Glutamatergic neuron (in vitro differentiated cells): ENCODE measurements at regions not wholly inside any gene's neighbourhood (a gene's known extent, or its start where the extent isn't known, plus 50 kb on each side); places are given as distances from the start of the nearest gene placed in this dataset.

Experiments
- DNase-seq: peaks from one replicate; pipeline ENCODE4 v3.0.0; 2022
- H3K27ac Mint-ChIP-seq: one replicate; pipeline ENCODE4 v1.8.0; 2020; ENCODE audit warnings: mild to moderate bottlenecking, mixed read lengths, inconsistent platforms; ENCODE audit not compliant: unreplicated experiment
- H3K27me3 Mint-ChIP-seq: one replicate; pipeline ENCODE4 v1.8.0; 2020; ENCODE audit warnings: mild to moderate bottlenecking, moderate library complexity, mixed read lengths, inconsistent platforms; ENCODE audit not compliant: unreplicated experiment
- H3K36me3 Mint-ChIP-seq: one replicate; pipeline ENCODE4 v1.8.0; 2020; ENCODE audit warnings: mild to moderate bottlenecking, mixed read lengths, inconsistent platforms; ENCODE audit not compliant: unreplicated experiment
- H3K4me1 Mint-ChIP-seq: one replicate; pipeline ENCODE4 v1.8.0; 2020; ENCODE audit warnings: mild to moderate bottlenecking, low read depth, mixed read lengths, inconsistent platforms; ENCODE audit not compliant: unreplicated experiment
- H3K4me3 Mint-ChIP-seq: one replicate; pipeline ENCODE4 v1.8.0; 2020; ENCODE audit warnings: mild to moderate bottlenecking, mixed read lengths, inconsistent platforms; ENCODE audit not compliant: unreplicated experiment
- H3K9me3 Mint-ChIP-seq: one replicate; pipeline ENCODE4 v1.8.0; 2020; ENCODE audit warnings: mild to moderate bottlenecking, moderate library complexity, mixed read lengths, inconsistent platforms; ENCODE audit not compliant: unreplicated experiment
- TF ChIP-seq, protein P1 (sequence below): fragments of 200-600 bp; sonication (generic); IDR thresholded peaks from one replicate; pipeline ENCODE4 v1.5.0; 2021; ENCODE audit not compliant: partially characterized antibody, unreplicated experiment

DNA sequence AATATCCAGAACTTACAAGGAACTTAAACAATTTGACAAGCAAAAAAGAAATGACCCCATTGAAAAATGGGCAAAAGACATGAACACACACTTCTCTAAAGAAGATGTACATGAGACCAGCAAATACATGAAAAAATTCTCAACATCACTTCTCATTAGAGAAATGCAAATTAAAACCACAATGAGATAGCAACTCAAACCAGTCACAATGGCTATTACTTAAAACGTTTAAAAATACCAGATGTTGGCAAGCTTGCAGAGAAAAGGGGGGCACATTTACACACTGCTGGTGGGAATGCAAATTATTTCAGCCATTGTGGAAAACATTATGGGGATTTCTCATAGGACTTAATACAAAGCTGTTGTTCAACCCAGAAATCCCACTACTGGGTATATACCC lies 1634.0 kb downstream of the NCAM2 start:
- H3K27me3 Mint-ChIP-seq, result no peaks in the 10 kb centered on the region
- H3K36me3 Mint-ChIP-seq, result no peaks in the 10 kb centered on the region
- TF ChIP-seq, protein P1, sequence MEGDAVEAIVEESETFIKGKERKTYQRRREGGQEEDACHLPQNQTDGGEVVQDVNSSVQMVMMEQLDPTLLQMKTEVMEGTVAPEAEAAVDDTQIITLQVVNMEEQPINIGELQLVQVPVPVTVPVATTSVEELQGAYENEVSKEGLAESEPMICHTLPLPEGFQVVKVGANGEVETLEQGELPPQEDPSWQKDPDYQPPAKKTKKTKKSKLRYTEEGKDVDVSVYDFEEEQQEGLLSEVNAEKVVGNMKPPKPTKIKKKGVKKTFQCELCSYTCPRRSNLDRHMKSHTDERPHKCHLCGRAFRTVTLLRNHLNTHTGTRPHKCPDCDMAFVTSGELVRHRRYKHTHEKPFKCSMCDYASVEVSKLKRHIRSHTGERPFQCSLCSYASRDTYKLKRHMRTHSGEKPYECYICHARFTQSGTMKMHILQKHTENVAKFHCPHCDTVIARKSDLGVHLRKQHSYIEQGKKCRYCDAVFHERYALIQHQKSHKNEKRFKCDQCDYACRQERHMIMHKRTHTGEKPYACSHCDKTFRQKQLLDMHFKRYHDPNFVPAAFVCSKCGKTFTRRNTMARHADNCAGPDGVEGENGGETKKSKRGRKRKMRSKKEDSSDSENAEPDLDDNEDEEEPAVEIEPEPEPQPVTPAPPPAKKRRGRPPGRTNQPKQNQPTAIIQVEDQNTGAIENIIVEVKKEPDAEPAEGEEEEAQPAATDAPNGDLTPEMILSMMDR, result no peak
- H3K4me1 Mint-ChIP-seq, result no peaks in the 10 kb centered on the region
- H3K27ac Mint-ChIP-seq, result no peak overlapping the region
- no peak overlapping the region for H3K4me3 Mint-ChIP-seq
- no peak for DNase-seq
- H3K9me3 Mint-ChIP-seq, result no peaks in the 10 kb centered on the region

DNA sequence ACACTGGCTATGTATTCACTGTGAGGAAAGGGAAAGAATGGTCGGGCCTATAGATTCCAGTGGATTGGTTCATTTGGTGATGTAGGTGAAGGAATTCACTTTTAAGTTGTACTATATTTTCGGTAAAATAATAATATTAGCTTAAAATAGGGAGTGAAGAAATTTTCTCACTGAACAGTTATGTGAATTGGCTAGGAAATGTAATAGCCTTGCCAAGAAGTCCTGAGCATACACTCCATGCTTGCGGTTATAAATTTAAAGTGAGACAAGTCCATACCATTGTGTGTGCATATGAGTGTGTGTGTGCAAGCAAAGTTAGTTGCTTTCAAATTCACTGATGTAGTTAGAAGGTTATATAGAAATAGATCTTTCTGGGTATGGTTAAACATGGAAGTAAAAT lies 1651.0 kb downstream of the NCAM2 start:
- TF ChIP-seq, protein P1, result no peak
- no peak for DNase-seq
- H3K36me3 Mint-ChIP-seq, result no peaks in the 10 kb centered on the region
- H3K27ac Mint-ChIP-seq, result no peak overlapping the region
- no peak overlapping the region for H3K4me3 Mint-ChIP-seq
- H3K9me3 Mint-ChIP-seq, result no peaks in the 10 kb centered on the region
- H3K4me1 Mint-ChIP-seq, result peaks cover 4% of the 10 kb centered on the region
- H3K27me3 Mint-ChIP-seq, result peaks cover 3% of the 10 kb centered on the region

DNA sequence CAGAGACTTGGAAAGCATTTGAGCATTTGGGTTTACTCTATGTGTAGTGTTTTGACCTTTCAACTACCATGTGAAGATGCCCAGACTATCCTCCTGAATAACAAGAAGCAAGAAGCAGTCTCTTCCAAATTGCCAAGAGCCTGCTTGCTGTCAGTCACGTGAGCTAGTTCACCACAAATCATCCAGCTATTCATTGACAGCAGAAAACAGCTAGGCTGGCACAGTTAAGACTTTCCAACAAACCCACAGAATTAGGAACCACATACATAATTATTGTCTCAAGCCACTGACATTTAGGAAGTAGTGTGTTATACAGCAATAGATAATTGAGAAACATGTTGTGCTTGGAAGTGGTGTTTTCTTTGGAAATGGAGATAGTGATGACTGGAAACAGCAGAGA lies 1652.0 kb downstream of the NCAM2 start:
- Mint-ChIP-seq H3K27me3 (peaks cover 3% of the 10 kb centered on the region), H3K36me3 (no peaks in the 10 kb centered on the region), H3K27ac (no peak overlapping the region)

DNA sequence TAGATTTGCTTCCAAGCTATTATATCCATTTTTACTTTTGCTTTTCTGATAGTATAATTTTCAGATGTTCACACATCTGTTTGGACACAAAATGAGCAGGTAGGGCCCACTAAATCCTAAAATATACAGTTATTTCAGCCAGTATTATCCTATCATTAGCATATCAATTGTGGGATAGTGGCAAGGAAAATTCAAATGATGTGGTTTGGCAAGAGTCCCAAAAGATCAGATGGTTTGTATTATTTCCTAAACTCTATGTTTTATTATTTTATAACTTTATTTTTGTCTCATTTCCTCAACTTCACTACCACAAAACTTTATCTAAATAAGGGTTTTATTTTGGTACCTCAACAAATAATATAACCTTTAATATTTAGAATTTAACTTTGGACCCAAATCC lies 1659.6 kb downstream of the NCAM2 start:
- TF ChIP-seq, protein P1, result no peak
- Mint-ChIP-seq H3K36me3 (no peaks in the 10 kb centered on the region), H3K4me1 (no peaks in the 10 kb centered on the region), H3K27me3 (no peaks in the 10 kb centered on the region), H3K27ac (no peak overlapping the region), H3K9me3 (no peaks in the 10 kb centered on the region), H3K4me3 (no peak overlapping the region)
- no peak for DNase-seq

More for the DNA sequence above, 1652.0 kb downstream of the NCAM2 start:
- TF ChIP-seq, protein P1, result no peak
- DNase-seq, result no peak
- Mint-ChIP-seq H3K4me3 (no peak overlapping the region), H3K9me3 (no peaks in the 10 kb centered on the region), H3K4me1 (no peaks in the 10 kb centered on the region)

GRCh38 chr21:22670148-22670547 lies 1671.9 kb downstream of the NCAM2 start:
- H3K4me3 Mint-ChIP-seq, result no peak overlapping the region
- TF ChIP-seq, protein P1, result no peak
- H3K27ac Mint-ChIP-seq, result no peak overlapping the region
- H3K27me3 Mint-ChIP-seq, result no peaks in the 10 kb centered on the region
- H3K9me3 Mint-ChIP-seq, result peaks cover 4% of the 10 kb centered on the region
- H3K36me3 Mint-ChIP-seq, result peaks cover 17% of the 10 kb centered on the region
- no peaks in the 10 kb centered on the region for H3K4me1 Mint-ChIP-seq
- no peak for DNase-seq
